ENCODE measurements at regions not wholly inside any gene's neighbourhood (a gene's known extent, or its start where the extent isn't known, plus 50 kb on each side); places are given as distances from the start of the nearest gene placed in this dataset.

GRCh38 chr6:147724454-147724853 lies 216.0 kb downstream of the SAMD5 start:
- no peak overlapping the region for H3K4me3 ChIP-seq (ENCODE audit: low read length)
- DNase-seq (ENCODE audit: low read depth): no peak
- no peak for TF ChIP-seq CTCF (IDR thresholded peaks at IDR 0.05; ENCODE audit: insufficient read depth, low read depth, low read length, missing control alignments)

- no peak for TF ChIP-seq CTCF (IDR thresholded peaks at IDR 0.05; ENCODE audit: insufficient read depth, low read depth, low read length, missing control alignments)
- DNase-seq (ENCODE audit: low read depth): no peak
- H3K4me3 ChIP-seq (ENCODE audit: low read length): no peak overlapping the region
These were observed 217.9 kb downstream of the SAMD5 start for GRCh38 chr6:147726342-147726741.

- TF ChIP-seq CTCF (IDR thresholded peaks at IDR 0.05; ENCODE audit: insufficient read depth, low read depth, low read length, missing control alignments): no peak
- H3K4me3 ChIP-seq (ENCODE audit: low read length): no peak overlapping the region
- DNase-seq (ENCODE audit: low read depth): no peak
These were observed 220.4 kb downstream of the SAMD5 start for GRCh38 chr6:147728903-147729302.

- TF ChIP-seq CTCF (IDR thresholded peaks at IDR 0.05; ENCODE audit: insufficient read depth, low read depth, low read length, missing control alignments): no peak
- no peak overlapping the region for H3K4me3 ChIP-seq (ENCODE audit: low read length)
- no peak for DNase-seq (ENCODE audit: low read depth)
These were observed 225.2 kb downstream of the SAMD5 start for GRCh38 chr6:147733686-147734085.

GRCh38 chr6:147734151-147734550 lies 225.7 kb downstream of the SAMD5 start:
- no peak overlapping the region for H3K4me3 ChIP-seq (ENCODE audit: low read length)
- no peak for TF ChIP-seq CTCF (IDR thresholded peaks at IDR 0.05; ENCODE audit: insufficient read depth, low read depth, low read length, missing control alignments)
- no peak for DNase-seq (ENCODE audit: low read depth)

- TF ChIP-seq CTCF (IDR thresholded peaks at IDR 0.05; ENCODE audit: insufficient read depth, low read depth, low read length, missing control alignments): no peak
- peak; percentile 9 for DNase-seq (ENCODE audit: low read depth)
- H3K4me3 ChIP-seq (ENCODE audit: low read length): no peak overlapping the region
These were observed 227.4 kb downstream of the SAMD5 start for GRCh38 chr6:147735924-147736323.

- no peak for DNase-seq (ENCODE audit: low read depth)
- H3K4me3 ChIP-seq (ENCODE audit: low read length): no peak overlapping the region
- no peak for TF ChIP-seq CTCF (IDR thresholded peaks at IDR 0.05; ENCODE audit: insufficient read depth, low read depth, low read length, missing control alignments)
These were observed 228.6 kb downstream of the SAMD5 start for GRCh38 chr6:147737115-147737514.
